ENCODE measurements at regions not wholly inside any gene's neighbourhood (a gene's known extent, or its start where the extent isn't known, plus 50 kb on each side); places are given as distances from the start of the nearest gene placed in this dataset.

GRCh38 chr11:90391756-90392155 lies 168.9 kb upstream of the CHORDC1 start:
- TF ChIP-seq CTCF (IDR thresholded peaks at IDR 0.05; ENCODE audit: control extremely low read depth, extremely low read depth, low read depth, missing control alignments): no peak
- ChIA-PET CTCF (no interaction called here), POLR2A (no interaction called here)
- DNase-seq (ENCODE audit: extremely low spot score): no peak

- CTCF ChIA-PET: no interaction called here
Measured at GRCh38 chr11:90380206-90380605, 157.4 kb upstream of the CHORDC1 start.

GRCh38 chr11:90373971-90374370 lies 151.1 kb upstream of the CHORDC1 start:
- ChIA-PET CTCF (no interaction called here), POLR2A (no interaction called here)
- DNase-seq (ENCODE audit: extremely low spot score): no peak
- no peak for TF ChIP-seq CTCF (IDR thresholded peaks at IDR 0.05; ENCODE audit: control extremely low read depth, extremely low read depth, low read depth, missing control alignments)

More at GRCh38 chr11:90380206-90380605, 157.4 kb upstream of the CHORDC1 start:
- no peak for TF ChIP-seq CTCF (IDR thresholded peaks at IDR 0.05; ENCODE audit: control extremely low read depth, extremely low read depth, low read depth, missing control alignments)
- POLR2A ChIA-PET: no interaction called here
- DNase-seq (ENCODE audit: extremely low spot score): no peak

- no peak for TF ChIP-seq CTCF (IDR thresholded peaks at IDR 0.05; ENCODE audit: control extremely low read depth, extremely low read depth, low read depth, missing control alignments)
- POLR2A ChIA-PET: no interaction called here
- CTCF ChIA-PET: no interaction called here
- DNase-seq (ENCODE audit: extremely low spot score): no peak
Measured at GRCh38 chr11:90364527-90364926, 141.7 kb upstream of the CHORDC1 start.

- CTCF ChIA-PET: no interaction called here
- no peak for TF ChIP-seq CTCF (IDR thresholded peaks at IDR 0.05; ENCODE audit: control extremely low read depth, extremely low read depth, low read depth, missing control alignments)
- DNase-seq (ENCODE audit: extremely low spot score): no peak
- POLR2A ChIA-PET: no interaction called here
Measured at GRCh38 chr11:90363739-90364138, 140.9 kb upstream of the CHORDC1 start.

GRCh38 chr11:90355200-90355599 lies 132.4 kb upstream of the CHORDC1 start:
- no peak for DNase-seq (ENCODE audit: extremely low spot score)
- CTCF ChIA-PET: no interaction called here
- TF ChIP-seq CTCF (IDR thresholded peaks at IDR 0.05; ENCODE audit: control extremely low read depth, extremely low read depth, low read depth, missing control alignments): no peak
- POLR2A ChIA-PET: no interaction called here

DNA sequence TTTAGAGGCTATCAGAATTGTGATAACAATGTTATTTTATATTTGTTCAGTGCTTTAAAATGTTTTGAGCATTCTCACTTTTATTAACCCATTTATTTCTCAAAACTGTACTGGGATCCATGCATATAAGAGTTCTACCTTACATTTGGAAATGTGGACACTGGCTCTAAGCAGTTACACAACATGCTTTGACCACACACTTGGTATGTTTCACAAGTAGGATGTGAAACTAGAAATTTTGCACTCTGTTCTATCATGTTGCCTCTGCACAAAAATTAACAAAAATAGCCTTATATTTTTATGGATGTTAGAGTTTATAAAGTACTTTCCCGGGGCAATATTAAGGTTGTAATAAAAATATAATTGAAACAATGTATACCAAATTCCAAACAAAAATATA lies 126.9 kb upstream of the CHORDC1 start:
- TF ChIP-seq CTCF (IDR thresholded peaks at IDR 0.05; ENCODE audit: control extremely low read depth, extremely low read depth, low read depth, missing control alignments): no peak
- ChIA-PET CTCF (no interaction called here), POLR2A (no interaction called here)
- no peak for DNase-seq (ENCODE audit: extremely low spot score)

All from GM10248 (cell line).